ENCODE measurements at regions not wholly inside any gene's neighbourhood (a gene's known extent, or its start where the extent isn't known, plus 50 kb on each side); places are given as distances from the start of the nearest gene placed in this dataset.
A peak's percentile ranks its signal among the peaks of the same experiment; 100 is the strongest.
"Not testable (repeated sequence)": the region's sequence is repeated elsewhere in the genome, so short reads cannot be mapped to it uniquely, and the experiment has no call there.

DNA sequence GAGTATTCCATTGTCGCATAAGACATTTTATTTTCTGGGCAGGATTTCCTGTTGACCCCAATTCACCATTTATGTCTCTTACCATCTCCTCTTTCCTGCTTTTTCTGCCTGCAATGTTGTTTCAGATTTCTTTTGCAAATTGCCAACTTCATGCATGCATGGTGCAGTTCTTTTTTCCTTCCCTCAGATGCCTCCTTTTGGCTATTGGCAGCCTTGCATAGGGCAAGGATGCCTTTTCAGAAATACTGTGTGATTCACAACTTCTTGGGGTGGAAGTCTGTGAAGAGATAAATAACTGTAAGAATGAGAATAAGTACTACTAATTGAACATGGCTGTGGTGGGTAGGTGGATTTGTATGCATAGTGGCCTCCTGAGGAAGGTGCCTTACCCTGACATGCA is 116.7 kb downstream of the SOX4 start:
- no peak for DNase-seq (ENCODE audit: low spot score)

DNA sequence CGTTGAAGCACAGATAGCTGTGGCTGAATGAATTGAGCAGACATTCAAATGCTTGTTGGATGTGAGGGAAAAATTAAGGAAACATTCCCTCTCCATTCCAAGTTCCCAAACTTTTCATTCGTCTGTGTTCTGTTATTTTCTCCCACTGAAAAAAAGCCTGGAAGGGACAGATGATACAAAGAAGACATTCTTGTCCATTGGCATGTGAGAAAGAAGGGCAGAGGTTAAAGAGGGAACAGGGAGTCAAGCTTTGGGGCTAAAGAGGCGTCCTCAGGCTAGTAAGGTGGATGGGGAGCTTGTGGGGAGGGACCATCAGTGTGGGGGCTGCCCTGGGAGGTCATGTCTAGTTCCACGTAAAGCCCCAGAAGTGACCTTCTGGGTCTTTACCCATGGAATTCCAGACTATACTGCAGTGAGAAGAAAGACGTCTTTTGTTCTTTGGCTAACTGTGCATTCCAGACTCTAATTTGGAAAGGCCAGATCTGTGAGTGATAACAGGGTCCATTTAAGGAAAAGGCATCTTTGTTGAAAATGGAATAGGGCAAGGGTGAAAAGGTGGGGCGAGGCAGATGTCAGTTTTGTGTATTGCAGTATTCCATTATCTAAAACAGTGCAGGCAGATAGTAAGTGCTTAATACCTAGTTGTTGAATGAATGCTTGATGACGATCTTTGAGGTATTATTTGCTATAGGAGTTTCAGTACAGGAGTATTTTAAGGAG is 117.5 kb downstream of the SOX4 start:
- no peak for DNase-seq (ENCODE audit: low spot score)

DNA sequence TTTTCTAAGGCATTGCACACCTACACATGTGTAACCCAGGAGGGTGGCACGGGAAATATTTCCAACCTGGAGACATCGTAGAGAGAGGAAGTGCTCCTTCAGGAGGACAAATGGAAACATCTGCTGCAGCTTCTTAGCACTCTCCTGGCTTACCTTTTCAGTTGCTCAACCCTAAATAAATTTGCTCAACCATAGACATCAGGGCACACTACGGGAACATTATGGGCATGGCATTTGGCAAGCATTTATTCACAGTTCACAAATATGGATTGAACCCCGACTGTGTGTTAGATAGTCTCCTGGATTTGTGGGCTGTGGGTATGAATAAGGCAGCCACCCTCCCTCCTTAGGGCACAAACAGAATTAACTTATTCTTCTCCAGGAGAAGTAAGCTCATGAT is 118.7 kb downstream of the SOX4 start:
- DNase-seq (ENCODE audit: low spot score) = no peak

DNA sequence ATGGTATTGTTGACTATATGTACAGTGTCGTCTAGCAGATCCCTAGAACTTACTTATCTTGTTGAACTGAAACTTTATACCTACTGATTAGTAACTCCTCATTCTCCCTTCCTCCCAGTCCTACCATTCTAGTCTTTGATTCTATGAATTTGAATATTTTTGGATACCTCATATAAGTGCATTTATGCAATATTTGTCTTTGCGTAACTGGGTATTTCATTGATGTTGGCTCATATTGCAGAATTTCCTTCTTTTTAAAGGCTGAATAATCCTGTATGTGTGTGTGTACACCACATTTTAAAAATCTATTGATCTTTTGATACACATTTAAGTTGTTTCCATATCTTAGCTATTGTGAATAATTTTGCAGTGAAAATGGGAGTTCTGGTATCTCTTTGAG is 119.9 kb downstream of the SOX4 start:
- no peak for DNase-seq (ENCODE audit: low spot score)

DNA sequence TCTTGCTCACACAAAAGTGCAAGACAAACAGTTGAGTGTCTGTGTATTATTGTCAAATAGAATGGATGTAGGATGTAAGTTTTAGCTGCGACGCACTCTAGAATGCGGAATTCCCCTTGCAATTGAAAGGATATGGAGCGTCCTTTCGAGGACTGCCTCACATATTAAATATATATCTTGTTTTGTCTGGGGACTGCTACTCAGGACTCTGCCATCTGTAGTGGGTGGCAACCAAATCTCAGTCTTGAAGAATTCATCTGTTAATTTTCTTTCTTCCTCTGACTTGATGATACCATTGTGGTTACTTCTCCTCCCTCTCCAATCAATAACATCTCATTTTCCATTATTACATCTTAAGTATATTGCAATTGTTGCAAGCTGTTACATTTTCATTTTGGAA is 121.6 kb downstream of the SOX4 start:
- no peak for DNase-seq (ENCODE audit: low spot score)

DNA sequence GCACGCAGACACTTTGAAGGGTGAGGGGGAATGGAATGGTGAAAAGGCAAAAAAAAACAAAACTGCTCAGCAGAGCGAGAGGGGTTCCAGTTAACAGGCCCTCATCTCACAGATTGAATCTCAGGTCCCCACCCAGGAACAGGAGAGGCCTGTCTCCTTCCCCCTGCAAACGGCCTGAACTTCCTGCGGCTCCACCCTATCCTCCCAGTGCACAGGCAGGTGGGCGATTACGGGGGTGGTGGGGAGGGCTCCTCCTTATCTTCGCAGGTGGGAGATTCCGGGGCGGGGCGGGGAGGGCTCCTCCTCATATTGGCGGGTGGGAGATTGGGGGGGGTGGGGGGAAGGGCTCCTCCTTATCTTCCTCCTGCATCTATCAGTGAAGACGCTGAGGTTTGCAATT is 129.0 kb downstream of the SOX4 start:
- no peak for DNase-seq (ENCODE audit: low spot score)

DNA sequence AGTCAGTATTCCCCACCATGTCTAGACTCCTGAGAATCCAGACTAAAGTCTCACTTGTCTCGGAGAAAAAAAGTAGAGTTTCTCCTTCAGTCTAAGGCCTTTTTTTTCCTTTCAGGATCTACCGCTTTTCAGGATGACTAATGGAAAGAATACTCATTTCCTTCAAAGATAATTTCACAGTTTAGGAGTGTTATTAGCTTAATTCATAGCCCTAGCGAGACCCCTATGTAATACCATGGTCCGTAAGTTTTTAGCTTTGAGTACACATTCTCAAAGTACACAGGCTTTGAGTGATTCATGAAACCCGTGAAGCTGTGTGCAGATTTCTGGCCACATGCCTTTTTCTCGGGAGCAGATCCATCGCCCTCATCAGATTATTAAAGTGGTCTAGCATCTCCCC is 133.1 kb downstream of the SOX4 start:
- DNase-seq (ENCODE audit: low spot score) = no peak

DNA sequence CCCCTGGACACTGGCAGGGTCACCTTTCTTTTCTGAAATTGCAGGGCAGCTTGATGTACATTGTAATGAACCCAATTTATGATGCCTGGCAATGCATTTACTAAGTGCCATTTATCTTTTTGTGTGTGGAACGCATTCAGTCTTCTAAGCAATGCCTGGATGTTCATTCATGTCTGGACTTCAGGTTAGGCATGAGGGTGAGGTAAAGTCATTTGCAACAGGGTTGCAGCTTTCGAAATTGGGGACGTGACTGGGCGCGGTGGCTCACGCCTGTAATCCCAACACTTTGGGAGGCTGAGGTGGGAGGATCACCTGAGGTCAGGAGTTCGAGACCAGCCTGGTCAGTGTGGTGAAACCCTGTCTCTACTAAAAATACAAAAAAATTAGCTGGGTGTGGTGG is 134.6 kb downstream of the SOX4 start:
- DNase-seq (ENCODE audit: low spot score) = no peak

DNA sequence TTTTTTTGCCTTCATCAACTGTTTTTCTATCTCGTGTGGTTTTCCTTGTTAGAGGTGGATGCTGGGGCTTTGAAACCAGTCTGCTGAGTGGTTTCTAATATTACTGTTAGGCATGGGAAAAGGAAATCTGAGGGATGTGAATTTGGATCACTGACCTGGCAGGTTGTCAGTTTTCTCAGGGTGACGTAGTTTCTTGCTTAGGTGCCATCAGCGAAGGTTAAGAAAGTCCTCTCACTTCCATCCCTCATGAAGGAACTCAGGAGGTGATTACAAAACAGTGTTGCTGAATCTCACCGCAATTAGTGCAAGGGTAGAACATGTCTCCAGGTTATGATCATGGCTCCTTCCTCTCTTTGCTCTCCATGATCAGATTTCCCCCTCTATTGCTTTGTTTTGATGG is 135.9 kb downstream of the SOX4 start:
- no peak for DNase-seq (ENCODE audit: low spot score)

DNA sequence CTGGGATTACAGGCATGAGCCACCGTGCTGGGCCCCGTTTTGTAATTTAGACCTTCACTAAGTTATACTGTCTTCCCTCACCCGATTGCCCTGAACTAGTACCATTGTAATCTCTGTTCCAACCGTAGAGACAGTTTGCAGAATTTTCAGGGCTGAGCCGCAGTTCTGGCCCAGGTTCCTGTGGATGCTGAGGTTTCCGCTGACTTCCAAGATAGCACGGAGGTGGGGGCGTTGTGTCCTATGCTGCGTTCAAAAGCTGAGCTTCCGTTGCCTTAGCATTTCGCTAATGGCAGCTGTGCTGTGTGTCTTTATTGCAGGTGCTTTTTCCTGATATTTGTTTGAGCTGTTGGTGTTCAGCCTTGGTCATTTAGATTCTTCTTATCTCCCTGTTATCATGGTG is 137.0 kb downstream of the SOX4 start:
- no peak for DNase-seq (ENCODE audit: low spot score)

DNA sequence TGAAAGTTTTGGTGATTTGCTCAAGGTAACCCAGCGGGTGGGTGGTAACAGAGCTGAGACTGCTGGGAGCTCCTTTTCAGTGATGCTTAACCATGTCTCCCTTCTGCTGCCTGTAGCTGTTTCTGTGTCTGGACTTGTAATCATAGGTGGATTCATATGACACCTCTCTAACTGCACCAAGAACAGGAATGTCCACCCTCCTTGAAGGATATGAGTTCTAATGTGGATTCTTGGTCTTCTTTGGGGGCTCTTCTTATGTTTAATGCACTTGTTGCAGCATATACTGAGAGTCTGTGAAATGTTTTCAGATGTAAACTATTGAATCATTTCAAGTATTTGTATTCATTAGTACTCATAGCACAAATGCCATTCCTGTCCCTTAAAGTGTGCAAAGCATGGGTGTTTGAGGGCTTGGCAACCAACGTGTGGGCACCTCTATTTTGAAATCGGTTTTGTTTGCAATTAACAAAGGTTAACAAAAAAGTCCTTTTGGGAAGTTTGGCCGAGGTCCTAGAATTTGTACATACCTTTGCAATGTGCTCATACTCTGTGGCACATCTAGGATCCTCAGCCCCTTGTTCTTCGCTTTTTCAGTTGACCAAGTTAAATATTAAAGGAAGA is 138.0 kb downstream of the SOX4 start:
- DNase-seq (ENCODE audit: low spot score) = peak; percentile 36

DNA sequence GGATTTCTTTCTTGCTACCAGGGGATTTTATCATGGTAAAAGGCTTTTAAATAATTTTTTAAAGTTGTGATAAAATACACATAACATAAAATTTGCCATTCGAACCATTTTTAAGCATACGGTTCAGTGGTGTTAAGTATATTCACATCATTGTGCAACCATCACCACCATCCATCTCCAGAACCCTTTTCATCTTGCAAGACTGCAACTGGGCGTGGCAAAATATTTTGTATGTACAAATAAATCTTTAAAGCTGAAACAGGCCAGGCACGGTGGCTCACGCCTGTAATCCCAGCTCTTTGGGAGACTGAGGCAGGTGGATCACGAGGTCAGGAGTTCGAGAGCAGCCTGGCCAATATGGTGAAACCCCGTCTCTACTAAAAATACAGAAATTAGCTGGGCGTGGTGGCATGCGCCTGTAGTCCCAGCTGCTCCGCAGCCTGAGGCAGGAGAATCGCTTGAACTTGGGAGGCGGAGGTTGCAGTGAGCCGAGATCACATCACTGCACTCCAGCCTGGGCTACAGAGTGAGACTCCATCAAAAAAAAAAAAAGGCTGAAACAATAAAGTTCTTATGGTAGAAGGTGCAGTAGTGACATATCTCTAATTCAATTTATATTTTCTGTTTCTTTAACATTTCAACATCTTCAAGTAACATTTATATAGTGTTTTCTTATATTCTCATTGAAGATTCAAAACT is 138.6 kb downstream of the SOX4 start:
- DNase-seq (ENCODE audit: low spot score) = not testable (repeated sequence)

DNA sequence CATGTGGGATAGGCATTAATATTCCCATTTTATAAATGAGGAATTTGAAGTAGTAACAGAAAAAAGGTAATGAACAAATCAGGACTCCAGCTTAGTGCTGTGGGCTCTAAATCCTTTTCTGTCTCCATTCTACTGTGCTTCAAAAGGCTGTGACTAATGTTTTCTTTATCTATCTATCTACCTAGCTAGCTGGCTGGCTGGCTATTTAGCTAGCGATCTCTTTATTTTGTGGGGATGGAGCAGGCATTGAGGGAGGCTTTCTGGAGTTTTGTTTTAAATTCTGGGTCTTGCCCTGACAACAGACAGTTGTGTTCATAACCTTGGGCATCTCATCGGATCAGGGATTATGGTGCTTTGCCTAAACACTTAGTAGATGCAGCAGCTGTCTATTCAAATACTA is 139.2 kb downstream of the SOX4 start:
- no peak for DNase-seq (ENCODE audit: low spot score)

DNA sequence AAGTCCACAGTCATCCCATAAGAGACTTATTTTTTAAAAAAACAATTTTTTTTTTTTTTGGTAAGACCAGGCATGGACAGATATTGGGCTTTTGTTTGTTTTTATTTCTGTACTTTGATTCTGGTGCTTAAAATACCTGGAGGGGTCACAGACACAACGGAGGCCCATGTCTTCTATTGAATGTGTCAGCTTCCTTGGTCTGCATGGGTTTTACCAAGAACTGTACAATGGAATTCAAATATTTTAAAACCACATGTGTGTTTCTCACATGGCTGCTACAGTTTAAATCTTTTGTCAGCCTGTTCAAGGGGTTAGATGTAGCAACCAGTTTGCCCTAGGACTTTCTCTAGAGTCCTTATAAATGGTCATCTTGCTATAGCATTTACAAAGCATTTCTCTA is 139.8 kb downstream of the SOX4 start:
- DNase-seq (ENCODE audit: low spot score) = no peak

DNA sequence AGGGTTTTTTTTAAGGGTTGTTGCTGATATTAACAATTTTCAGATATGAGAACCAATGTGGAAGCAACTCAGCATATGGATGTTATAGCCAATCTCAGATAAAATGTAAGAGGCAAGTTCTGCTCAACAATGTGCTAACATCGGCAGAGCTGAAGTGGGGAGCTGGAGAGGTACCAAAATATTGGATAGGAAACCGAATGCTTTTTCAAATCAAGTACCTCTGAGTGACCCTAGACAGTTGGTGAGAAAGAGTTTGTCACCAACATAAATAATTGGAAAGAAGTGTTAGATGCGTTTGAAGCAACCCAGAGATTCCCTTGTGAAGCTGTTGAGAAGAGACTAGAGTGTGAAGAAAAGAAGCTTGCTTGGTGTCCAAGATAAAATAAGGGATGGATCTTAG is 140.7 kb downstream of the SOX4 start:
- DNase-seq (ENCODE audit: low spot score) = no peak

DNA sequence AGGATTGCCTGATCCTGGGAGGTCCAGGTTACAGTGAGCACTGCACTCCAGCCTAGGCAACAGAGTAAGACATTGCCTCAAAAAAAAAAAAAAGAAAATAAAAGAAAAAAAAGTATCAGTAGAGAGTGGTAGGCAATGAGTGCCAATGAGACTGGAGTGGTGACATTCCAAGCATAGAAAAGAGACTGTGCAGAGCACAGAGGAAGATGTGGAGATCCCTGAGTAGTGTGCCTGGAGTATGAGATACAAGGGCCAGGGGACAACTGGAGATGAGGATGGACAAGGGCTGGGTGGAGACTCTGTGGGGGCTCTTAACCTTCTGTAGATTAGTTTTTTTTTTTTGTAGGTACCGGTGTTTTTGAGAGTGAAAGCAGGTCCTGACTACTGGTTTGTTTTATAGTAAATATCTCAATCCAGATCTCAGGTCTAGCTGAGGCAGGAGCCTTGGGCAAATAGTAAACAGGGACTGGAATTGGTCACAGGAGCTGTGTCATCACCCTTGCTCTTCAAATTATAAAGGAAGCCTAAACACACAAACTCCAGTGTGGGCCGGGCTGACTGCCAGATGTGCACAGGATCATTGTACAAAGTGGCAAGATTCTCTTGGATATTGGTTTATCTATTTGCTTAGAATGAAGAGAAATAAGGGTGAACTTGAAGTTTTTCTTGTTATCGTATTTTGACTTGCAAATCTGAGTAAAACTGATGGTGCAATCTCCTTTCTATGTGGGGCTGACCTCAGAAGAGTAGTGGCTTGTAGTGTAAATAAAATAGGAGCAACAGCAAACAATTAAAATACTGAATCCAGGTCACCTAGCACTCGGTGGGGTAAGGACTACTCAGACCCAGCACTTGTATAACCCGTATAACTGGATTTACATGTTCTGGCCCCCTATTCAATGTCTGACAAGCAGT is 144.9 kb downstream of the SOX4 start:
- no peak for DNase-seq (ENCODE audit: low spot score)

DNA sequence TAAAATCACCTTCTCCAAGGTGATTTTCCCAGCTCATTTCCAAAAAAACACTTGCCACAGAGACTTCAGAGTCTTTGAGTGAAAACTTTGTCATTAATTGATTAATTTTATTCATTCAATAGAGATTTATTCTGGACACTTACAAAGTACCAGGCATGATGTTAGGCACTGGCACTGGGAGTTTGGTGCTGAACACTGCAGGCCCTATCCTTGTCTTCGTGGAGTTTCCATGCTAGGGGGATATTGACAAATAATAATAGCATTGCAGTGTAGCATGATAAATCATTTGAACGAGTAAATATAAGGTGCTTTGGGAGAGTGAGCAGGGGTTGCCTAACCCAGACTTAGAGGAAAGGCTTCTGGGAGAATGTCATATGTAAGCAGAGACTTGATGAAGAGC is 145.7 kb downstream of the SOX4 start:
- no peak for DNase-seq (ENCODE audit: low spot score)

DNA sequence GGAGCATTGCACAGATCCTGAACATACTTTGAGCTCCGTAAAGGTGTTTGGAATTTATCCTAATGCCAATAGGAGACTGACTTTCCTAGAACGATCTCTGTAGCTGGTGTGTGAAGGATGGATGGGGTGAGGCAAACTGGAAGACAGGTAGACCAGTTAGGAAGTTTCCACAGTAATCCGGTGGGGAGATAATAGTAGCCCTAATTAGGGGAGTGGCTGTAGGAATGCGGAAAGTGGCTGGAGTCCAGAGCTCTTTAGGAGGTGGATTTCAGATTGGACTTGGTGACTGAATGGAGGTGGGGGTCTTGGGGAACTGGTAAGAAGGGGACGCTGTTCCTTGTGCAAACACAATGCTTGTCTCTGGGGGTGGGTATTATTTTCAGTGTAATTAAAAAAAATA is 146.3 kb downstream of the SOX4 start:
- no peak for DNase-seq (ENCODE audit: low spot score)

DNA sequence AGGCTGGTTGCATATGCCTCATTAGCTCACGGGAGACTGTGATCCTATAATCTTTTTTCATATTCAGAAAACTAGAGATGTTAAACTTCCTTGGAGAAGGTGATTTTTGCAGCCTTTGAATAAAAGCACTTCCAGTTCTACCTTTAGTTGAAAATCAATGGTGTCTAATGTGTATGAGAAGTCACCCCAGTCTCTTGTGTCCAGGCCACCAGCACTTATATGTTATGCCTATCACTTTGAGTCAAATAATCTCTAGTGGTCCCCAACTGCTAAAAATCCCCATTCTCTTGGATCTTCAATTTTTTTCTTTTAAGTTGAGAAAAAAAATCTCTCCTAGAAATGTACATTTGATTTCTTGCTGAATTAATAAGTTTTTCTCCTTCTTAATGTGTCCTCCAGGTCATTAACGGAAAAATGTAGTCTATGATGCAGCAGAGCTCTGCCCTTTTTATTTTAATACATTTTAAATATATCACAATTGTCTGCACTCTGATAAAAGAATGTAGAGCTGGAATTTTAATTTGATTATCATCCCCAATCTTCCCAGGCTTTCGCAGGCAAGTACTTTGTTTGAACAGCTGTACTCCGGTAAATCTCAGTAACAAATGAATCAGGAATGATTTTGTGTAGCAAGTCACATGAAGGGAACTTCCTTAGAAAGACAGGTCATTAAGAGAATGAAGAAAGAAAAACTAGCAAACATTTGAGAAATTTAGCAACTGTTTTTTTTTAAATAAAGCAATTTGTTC is 147.0 kb downstream of the SOX4 start:
- no peak for DNase-seq (ENCODE audit: low spot score)

DNA sequence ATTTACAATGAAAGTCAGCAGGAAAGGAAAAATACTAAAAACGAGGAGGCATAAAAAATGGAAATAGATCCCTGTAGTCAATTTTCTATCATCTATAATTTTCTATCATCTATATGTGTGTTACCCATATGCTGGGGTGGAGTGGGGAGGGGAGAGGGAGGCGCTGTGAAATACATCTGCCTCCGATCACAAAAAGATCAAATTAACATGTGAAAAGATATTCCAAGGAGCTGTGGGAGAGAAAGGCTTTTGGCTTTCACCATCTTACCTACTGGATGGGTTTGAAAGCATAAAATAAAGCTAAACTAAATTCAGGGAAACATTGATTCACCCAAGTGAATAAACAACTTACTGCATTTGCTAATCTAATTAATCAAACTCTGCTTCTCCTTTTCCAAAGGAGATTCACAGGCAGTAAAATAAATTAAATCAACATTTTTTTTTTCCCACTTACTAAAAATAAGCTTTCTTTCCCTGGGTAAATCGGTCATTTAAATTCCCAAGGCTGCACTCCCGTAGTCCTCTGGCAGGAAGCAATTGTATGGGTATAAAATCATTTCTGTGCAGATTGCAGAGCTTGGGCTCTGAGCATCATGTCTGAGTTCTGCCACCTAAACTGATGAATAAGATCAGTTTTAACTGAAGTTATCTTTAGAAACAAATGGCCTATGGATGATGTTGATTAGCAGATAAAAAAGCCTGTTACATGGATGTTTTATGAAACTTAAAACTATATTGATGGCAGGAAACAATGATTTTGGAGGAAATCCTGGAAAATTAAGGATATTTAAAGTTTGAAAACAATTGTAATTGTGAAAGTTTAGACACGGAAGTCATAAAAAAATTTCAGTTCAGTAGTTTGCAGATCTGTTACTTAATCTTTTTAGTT is 147.9 kb downstream of the SOX4 start:
- DNase-seq (ENCODE audit: low spot score) = no peak

DNA sequence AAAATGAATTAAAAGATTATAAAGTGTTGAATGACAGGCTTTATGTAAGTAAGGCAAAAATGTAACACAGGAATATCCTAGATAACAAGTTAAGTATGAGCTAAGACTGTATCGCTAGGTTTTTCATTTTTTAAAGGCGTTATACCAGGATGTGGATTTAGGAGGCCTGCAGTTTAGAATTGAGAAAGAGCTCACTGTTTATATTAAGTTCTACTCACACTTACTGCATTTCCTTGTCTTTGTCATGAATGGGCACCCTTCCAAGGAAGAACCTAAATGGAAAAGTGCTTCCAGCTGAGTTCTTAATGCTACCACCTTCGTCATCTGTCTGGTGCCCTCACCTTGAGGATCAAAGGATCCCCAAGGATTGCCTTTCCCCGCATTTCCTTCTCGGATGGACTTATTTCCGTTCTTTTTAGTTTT is 148.7 kb downstream of the SOX4 start:
- peak; percentile 35 for DNase-seq (ENCODE audit: low spot score)
